ENCODE measurements at regions not wholly inside any gene's neighbourhood (a gene's known extent, or its start where the extent isn't known, plus 50 kb on each side); places are given as distances from the start of the nearest gene placed in this dataset.

DNA sequence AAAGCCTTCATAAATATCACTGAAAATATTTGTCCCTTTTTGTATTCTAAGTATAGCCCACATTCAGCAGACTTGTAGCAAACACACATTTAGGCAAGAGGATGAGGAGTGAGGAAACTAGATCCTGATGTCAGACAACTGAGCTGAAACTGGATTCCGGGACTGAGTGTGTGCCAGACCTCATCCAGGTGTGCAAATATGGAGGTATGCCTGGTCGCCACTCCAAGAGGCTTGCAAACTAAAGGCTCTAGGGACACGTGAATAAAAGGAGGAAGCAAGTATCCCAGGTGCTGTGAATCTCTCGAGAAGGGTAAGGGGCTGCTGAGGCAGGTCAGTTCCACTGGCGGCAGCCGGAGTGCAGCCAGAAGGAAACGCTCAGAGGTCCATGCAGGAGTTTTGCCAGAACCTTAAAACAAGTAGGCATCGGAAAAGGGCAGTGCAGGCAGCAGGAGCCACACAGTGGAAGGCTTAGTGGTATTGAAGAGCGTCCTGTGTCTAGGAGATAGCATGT lies 77.4 kb upstream of the ALDH1B1 start:
- FAIRE-seq (no peak), DNase-seq (ENCODE audit: insufficient read length, low spot score) (no peak)

DNA sequence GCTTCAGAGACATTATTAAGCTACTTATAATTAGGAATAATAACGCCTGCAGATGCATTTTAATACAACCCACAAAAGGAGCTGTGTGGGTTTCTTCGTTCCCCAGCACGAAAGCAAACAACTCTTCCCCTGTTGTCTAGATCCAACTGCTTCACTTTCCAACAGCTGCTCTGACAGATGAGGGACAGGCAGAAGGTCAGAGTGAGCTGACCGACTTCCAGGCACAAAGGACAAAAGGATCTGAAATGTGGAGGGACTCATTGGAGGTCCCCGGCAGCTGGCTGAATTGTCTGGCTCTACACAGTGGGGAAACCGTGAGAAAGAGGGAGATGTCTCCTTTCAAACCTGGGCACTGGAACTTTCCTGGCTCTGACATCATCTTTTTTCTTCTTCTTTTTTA lies 79.1 kb upstream of the ALDH1B1 start:
- FAIRE-seq, result no peak
- no peak for DNase-seq (ENCODE audit: insufficient read length, low spot score)

DNA sequence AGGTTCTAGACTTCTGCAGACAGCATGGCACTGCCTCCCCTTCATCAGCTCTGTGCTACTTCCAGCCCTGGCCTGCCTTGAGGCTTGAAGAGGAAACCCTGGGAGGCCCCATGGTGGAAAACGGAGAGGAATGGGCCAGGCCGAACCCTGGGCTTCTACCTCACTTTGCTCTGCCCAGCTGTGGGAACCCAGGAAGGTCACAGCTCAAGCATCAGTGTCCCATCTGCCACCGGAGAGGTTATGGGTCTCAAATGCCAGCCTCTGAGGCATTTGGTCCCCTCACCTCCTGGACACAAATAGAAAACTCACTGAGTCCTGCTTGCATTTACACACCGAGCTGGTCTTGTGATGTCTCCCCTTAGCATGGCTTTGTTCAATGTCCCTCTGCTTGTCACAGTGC lies 80.1 kb upstream of the ALDH1B1 start:
- DNase-seq (ENCODE audit: insufficient read length, low spot score) (no peak), FAIRE-seq (no peak)

DNA sequence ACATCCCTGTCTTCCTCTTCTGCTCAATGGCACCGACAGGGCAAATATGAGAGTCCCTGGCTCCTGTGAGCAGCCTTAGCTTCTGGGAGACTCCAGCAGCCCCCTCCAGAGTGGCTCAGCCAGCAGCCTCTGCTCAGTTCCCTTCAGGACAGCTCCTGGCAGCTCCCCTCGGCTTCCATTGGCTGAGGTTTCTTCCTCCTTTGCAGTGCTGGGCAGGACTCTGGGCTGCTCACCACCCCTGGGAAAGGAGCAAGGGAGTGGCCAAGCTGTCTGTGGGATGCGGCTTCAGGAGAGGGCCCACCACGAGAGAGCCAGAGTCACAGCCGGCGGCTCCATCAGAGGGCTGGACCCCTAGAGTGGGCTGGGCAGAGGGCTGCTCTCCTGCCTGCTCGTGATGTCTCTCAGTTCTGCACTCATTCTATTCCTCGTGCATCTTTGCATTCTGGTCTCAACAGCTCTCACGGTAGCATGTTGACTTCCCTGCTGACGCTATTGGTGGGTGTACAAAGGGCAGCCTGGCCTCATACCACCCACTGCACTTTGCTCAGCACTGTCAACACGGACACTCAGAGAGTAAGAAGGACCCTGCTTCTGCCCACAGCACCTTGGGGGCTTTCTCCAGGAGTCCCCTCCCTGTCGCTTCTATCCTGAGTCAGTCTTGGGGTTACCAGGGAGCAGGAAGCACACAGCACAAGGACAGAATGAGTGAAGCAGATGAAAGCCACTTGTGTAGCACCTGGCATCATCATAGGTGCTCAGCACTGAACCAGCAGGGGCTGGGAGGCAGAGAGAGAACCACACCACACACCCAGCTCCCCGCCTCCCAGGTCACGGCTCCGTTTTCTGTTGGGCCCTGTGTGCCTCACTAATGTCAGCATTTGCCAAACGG lies 80.9 kb upstream of the ALDH1B1 start:
- DNase-seq (ENCODE audit: insufficient read length, low spot score), result no peak
- FAIRE-seq, result no peak

DNA sequence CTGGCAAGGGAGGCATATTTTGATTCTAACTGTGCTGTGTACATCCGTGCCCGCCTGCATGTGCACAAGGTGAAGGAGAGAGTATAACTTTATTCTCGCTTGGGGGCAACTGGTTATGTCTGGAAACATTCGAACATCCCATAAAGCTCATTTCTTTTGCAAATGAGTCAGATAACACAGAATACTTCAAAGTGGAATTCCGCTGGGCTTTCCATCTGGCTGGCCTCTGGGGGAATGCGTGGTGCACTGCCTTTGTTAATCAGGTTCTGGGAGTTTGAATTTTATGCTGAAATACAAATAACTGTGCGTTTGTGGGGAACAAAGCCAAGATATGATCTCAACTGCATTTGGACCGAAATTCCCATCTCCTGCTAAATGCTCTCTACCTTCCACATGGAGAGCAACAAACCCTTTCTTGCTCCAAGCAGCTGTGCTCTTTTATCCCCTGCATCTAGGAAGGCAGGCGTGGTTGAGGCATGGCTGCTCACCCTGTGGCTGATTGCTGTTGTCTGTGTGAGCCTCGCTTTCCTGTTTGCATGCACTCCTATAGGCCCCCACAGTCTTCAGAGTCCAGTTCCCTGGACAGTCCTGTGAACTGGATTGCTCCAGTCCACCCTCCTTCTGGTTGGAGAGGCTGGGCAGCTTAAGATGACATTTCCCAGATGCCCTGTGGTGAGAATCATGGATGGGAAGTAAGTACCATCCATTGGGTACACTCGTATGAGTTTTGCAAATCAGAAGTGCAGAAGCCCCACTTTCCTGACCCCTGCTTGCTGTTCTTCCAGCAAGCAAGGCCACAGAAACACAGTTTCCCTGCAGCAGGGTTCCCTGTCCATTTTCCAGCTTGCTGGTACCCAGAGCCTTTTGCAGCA lies 82.9 kb upstream of the ALDH1B1 start:
- DNase-seq (ENCODE audit: insufficient read length, low spot score) (no peak), FAIRE-seq (no peak)

DNA sequence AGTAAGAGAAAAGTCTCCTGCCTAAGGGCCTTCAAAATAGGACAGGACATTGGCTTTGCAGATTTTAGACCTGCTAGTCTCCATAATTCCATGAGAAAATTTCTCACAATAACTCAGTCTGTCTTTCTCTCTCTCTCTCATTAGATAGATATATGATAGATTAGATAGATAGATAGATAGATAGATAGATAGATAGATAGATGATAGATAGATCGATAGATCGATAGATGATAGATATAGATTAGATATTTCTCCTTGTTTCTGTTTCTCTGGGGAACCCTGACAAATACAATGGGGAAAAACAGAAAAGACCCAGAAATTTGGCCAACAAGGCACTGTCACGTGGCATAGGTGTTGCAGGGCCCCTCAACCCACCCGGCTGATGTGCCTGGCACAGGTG lies 84.4 kb upstream of the ALDH1B1 start:
- DNase-seq (ENCODE audit: insufficient read length, low spot score), result no peak
- FAIRE-seq, result no peak

DNA sequence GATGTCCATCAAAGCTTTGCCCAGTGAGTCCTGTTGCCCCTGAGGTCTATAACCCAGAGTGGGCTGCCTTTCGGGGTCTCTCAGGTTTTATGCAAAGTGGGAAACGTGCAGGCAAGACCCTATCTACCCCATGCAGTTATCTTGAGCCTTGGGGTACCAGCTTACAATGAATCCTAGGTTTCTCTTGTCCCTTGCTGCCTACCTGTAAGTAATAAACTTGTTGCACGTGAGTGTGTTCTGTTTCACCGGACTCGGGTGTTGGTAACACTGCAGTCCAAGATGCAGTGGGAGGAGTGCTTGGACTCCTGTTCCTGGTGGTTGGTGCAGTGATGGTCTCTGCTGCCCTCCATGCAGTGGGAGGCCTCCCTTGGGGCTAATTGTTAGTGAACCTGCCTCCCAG lies 85.6 kb upstream of the ALDH1B1 start:
- DNase-seq (ENCODE audit: insufficient read length, low spot score), result no peak
- no peak for FAIRE-seq

DNA sequence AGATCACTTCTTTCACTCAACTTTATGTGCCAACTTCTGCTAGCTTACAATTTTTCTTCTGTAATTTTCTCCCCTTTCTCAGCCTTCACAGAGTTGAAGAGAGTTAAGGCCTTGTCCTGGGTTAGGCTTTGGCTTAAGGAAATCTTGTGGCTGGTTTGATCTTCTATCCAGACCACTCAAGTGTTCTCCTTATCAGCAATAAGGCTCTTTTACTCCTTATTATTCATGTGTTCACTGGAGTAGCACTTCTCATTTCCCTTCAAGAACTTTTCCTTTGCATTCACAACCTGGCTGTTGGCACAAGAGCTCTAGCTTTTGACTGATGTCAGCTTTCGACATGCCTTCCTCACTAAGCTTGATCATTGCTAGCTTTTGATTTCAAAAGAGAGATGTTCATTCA lies 86.9 kb upstream of the ALDH1B1 start:
- FAIRE-seq, result no peak
- no peak for DNase-seq (ENCODE audit: insufficient read length, low spot score)

DNA sequence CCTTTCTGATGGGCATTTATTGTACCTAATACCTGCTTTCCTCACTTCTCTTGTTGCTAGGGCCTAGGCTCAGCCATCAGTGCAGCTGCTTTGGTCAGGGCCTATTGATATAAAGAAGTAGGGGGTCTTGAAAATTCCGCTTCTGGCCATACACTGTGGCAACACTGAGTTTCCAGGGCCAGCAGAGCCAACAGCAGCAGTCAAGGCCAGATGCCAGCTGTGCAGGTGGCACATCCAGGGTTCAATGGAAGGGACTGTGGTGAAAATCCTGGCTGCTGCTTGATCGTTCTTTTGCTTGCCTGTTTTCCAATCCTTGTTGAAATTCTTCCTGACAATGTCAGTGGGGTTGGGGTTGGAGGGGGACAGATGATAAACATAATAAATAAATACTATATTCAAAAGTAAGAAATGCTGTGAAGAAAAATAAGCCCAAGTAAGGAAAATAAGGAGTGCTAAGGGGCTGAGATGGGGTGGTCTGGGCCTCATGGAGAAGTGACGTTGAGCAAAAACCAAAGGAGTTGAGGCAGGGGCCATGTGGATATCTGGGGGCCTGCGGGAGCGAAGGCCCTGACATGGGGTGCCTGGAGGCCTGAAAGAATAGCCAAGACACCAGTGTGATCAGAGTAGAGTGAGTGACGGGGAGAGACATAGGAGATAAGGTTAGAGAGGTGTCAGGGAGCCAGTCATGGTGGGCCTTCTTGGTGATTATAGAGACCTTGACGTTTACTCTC lies 91.0 kb upstream of the ALDH1B1 start:
- no peak for DNase-seq (ENCODE audit: insufficient read length, low spot score)
- no peak for FAIRE-seq

DNA sequence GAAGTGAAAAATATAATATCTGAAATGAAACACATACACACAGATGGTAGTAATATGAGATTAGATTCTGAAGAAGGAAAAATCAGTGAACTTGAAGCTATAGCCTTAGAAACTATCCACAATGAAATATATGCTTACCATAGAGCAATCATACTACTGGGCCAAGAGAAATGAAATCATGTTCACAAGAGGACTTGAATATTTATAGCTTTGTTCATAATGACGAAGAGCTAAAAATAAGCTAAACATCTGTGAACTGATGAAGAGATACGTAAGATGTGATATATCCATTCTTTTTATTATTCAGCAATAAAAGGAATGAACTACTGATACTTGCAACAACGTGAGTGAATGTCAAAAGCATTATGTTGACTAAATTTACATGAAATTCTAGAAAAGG lies 92.6 kb upstream of the ALDH1B1 start:
- no peak for DNase-seq (ENCODE audit: insufficient read length, low spot score)
- no peak for FAIRE-seq

DNA sequence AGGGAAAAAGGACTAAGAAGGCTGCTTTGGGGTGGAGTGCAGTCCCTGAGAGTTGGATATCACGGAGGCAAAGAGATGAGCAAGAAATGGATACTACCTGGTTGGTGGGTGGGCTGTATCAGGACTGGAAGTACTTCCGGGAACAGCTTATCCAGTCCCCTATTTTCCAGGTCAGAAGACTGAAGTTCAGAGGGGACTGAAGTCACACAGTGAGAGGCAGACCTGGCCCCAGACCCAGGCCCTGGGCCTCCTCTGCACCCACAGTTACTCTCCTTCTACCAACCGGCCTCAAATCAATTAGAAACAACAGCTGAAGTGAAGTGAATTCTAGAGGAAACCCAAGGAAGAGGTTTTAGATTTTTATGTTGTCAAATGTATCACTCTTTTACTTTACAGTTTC lies 93.6 kb upstream of the ALDH1B1 start:
- no peak for DNase-seq (ENCODE audit: insufficient read length, low spot score)
- no peak for FAIRE-seq

DNA sequence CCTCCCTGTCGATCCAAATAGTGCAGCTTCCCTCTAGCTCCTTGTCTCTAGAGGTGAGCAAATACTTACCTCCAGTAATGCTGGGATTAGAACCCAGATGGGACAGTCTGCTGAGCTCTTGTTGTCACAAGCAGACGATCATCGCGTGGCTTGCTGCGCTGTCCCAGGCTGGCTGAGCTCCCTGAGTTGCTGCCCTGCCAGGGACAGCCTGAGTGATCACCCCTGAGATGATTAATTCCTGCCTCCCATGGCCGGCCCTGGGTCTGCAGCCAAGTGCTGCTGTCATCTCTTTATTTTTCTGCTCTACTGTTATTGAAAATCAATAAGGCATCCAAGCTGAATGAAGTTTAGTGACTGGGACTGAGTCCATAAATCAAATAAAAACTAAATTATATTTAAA lies 94.0 kb upstream of the ALDH1B1 start:
- no peak for DNase-seq (ENCODE audit: insufficient read length, low spot score)
- no peak for FAIRE-seq

DNA sequence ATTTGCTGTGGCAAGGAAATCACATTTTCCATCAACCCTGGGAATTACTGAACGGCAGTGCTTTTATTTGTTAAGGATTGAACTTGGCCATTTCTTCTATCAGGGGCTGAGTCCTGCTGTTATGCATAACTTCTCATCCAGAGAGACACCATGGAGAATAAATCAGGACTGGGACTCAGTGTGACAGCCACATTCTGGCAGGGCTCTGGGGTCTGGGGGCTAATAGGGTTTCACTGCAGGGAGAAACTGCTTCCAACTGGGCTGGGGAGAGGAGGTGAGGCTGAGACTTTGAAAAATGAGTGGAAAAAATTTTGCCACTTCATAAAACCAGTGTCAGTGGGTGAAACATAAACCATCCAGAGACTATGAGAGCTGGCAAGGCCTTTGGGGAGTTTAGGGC lies 95.7 kb upstream of the ALDH1B1 start:
- no peak for FAIRE-seq

DNA sequence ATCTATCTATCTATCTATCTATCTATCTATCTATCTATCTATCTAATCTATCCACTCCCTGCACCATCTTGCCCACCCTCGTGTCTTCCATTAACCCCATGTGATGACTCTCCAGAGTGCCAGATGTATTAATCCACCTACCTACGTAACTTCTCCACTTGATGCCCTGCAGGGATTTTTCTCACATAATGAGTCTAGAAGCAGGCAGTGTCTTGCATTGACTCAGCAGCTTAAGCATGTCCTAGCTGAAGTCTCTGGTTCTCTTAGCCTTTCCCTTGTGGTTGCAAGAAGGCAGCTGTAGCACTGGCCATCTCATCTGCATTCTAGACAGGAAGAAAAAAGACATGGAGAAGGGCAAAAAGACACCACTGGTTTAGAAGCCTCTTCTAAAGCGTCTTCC lies 96.7 kb upstream of the ALDH1B1 start:
- FAIRE-seq (no peak), DNase-seq (ENCODE audit: insufficient read length, low spot score) (no peak)

More for the DNA sequence above, 95.7 kb upstream of the ALDH1B1 start:
- DNase-seq (ENCODE audit: insufficient read length, low spot score), result no peak

DNA sequence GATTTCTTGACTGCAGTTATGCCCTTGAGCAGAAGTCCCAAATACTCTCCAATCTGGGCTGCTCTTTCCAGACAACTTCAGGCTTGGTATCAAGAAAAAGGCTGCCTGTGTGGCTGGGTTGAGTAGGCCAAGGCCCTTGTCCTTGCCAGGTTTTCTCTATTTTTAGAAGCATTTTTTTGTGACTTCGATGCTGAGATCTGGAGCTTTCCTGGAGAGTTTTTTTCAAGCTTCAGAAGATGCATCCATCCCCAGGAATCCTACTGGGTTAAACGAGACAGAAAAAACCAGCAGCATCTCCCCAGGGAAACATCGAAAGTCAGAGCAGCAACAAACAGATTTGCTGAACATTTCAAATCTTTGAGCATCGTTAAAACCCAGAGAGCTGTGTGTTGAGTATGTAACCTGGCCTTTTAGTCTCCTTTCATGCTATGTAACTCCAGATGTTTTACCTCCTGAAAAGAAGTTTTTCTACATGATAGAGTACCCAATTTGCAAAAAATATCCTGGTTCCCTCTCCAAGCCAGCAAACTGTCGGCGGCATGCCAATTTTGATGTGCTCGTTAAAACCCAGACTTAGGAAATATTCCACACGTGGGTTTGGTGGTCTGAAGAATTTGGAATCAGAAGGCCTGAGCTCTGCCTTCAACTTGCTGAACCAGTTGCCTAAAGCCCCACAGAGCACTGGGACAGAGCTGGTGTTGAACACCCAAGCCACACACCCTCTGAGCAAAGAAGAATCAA lies 98.1 kb upstream of the ALDH1B1 start:
- no peak for FAIRE-seq
- DNase-seq (ENCODE audit: insufficient read length, low spot score), result no peak

DNA sequence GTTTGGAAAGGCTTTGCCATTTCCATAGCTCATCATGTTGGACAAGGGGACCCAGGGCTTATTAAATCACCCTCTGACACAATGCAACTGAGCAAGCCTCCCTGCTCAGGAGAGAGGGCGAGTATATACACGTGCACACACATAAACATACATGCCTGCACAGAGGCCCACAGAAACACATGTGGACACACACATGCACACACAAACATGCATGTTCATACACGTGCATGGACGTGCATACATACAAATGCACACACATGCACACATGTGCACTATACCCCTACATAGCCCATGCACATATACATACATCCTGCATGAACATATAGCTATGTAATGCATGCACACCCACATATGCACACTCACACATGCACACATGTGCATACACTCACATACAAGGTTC lies 99.5 kb upstream of the ALDH1B1 start:
- no peak for DNase-seq (ENCODE audit: insufficient read length, low spot score)
- FAIRE-seq, result no peak

DNA sequence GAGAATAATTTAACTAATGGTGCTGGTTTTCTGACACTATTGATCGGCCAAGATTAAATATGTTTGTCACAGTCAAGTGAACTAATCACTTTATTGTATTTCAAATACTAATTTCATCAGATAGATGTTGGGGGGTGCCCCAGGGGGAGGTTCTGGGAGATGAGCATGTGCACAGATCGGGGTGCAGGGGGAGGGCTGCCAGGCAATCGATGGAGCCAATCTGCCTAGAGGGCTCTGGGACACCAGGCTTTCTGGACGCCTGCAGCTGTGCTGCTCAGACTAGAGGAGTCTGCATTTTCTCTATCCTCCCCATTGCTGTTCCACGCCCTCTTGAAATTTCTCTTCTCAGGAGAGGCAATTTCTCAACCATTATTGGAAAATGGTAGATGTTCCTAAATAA lies 100.0 kb upstream of the ALDH1B1 start:
- FAIRE-seq (no peak), DNase-seq (ENCODE audit: insufficient read length, low spot score) (no peak)

DNA sequence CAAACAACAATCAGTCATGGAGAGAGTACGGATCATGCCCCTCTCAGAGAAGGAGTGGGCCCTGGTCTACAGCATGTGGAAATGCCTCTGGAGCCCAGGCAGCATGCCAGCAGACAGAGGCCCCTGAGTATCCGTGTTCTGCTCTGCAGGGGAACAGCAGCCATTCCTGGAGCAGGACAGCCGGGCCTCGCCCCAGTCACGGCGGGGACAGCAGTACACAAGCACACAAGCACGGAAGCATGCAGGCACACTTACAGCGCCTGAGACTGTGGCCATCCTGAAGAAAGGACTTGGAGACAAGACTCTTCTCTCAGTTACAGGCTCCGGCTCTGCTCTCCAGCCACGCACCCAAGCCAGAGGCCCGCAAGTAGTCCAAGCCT lies 102.6 kb upstream of the ALDH1B1 start:
- FAIRE-seq (no peak), DNase-seq (ENCODE audit: insufficient read length, low spot score) (no peak)

DNA sequence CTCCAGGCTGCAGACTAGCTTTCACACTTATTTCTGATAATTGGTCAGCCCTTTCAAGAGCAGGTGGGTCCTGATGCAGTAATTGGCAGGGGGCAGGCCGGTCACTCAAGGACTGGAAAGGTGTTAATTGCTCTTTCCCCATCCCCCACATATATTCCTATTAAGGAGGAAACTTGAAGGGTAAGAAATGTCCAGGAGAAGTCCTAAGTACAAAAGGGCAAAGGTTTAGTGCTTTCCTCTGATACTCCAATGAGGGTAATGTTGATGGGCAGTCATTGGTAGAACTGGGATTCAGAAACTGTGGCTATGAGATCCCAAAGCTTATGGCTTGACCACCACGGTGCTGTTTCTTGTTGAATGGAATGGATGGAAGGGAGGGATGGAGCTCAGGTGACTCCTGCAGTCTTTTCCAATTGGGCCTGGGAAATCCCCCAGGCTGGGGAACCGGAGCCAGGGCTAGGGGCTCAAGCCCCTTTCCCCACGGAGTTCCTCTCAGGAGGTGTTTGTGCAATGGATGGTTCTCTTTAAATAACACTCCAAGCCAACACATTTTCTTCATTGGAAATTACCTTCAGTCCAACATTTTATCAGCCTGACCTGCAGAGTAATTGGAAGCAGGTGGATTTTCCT lies 103.2 kb upstream of the ALDH1B1 start:
- no peak for FAIRE-seq
- no peak for DNase-seq (ENCODE audit: insufficient read length, low spot score)

DNA sequence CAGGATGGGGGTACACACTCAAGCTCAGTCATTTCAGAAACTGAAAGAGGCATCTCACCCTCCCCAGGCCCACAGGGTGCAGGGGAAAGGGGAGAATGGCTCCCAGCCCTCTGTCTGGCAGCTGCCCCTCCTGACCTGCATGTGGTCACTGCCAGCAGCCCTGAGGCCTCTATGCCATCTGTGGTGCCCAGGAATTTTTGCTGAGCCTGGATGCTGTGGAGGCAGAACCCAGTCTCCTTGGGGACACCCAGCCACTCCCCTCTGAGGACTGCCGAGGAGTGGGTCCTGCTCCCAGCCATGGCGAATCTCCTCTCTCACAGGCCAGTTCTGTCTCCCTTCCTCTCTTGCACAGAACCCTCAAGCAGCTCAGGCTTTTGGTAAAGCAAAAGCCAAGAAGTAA lies 104.0 kb upstream of the ALDH1B1 start:
- FAIRE-seq, result no peak
- DNase-seq (ENCODE audit: insufficient read length, low spot score), result no peak

All from HTR-8/SVneo (cell line).